Skeletal muscle satellite cell (primary cell): ENCODE measurements at regions not wholly inside any gene's neighbourhood (a gene's known extent, or its start where the extent isn't known, plus 50 kb on each side); places are given as distances from the start of the nearest gene placed in this dataset.
A peak's percentile ranks its signal among the peaks of the same experiment; 100 is the strongest.

Experiments used
- H3K27me3 ChIP-seq: 2 replicates; pipeline ENCODE4 v1.7.0; 2013; ENCODE audit warnings: low read length; ENCODE audit not compliant: control insufficient read depth, insufficient read depth
- H3K36me3 ChIP-seq: 2 replicates; pipeline ENCODE4 v1.7.0; 2013; ENCODE audit warnings: mild to moderate bottlenecking, control low read depth, low read length; ENCODE audit not compliant: insufficient read depth
- H3K4me1 ChIP-seq: 2 replicates; pipeline ENCODE4 v1.7.0; 2013; ENCODE audit warnings: low read length; ENCODE audit not compliant: control insufficient read depth, insufficient read depth
- H3K4me2 ChIP-seq: 2 replicates; pipeline ENCODE4 v1.7.0; 2013; ENCODE audit warnings: mild to moderate bottlenecking, low read length
- H3K4me3 ChIP-seq: 2 replicates; pipeline ENCODE4 v1.7.0; 2013; ENCODE audit warnings: low read length
- H3K9ac ChIP-seq: 2 replicates; pipeline ENCODE4 v1.7.0; 2013; ENCODE audit warnings: mild to moderate bottlenecking, low read depth, low read length, moderate library complexity
- H3K9me3 ChIP-seq: replicated peaks from 2 replicates; pipeline ENCODE4 v1.7.0; 2013; ENCODE audit warnings: mild to moderate bottlenecking, control low read depth, low read length

- no peak overlapping the region for H3K9ac ChIP-seq
- peaks cover 6% of the 10 kb centered on the region for H3K4me1 ChIP-seq
- H3K27me3 ChIP-seq, result no peaks in the 10 kb centered on the region
- no peaks in the 10 kb centered on the region for H3K36me3 ChIP-seq
- no peak overlapping the region for H3K4me3 ChIP-seq
- no peak overlapping the region for H3K4me2 ChIP-seq
- no peaks in the 10 kb centered on the region for H3K9me3 ChIP-seq
These were observed 630.5 kb upstream of the IGFBP3 start for GRCh38 chr7:46551603-46552002.

GRCh38 chr7:46550864-46551263 lies 629.8 kb upstream of the IGFBP3 start:
- Histone ChIP-seq H3K9me3 (no peaks in the 10 kb centered on the region), H3K4me2 (no peak overlapping the region), H3K27me3 (no peaks in the 10 kb centered on the region), H3K4me1 (peaks cover 9% of the 10 kb centered on the region), H3K4me3 (no peak overlapping the region), H3K9ac (no peak overlapping the region), H3K36me3 (no peaks in the 10 kb centered on the region)

GRCh38 chr7:46549892-46550639 lies 629.0 kb upstream of the IGFBP3 start:
- Histone ChIP-seq H3K27me3 (no peaks in the 10 kb centered on the region), H3K9me3 (no peaks in the 10 kb centered on the region), H3K36me3 (no peaks in the 10 kb centered on the region), H3K9ac (no peak overlapping the region), H3K4me3 (no peak overlapping the region), H3K4me1 (peaks cover 16% of the 10 kb centered on the region), H3K4me2 (no peak overlapping the region)

GRCh38 chr7:46549347-46549746 lies 628.3 kb upstream of the IGFBP3 start:
- Histone ChIP-seq H3K4me2 (no peak overlapping the region), H3K4me1 (peaks cover 16% of the 10 kb centered on the region), H3K4me3 (no peak overlapping the region), H3K9ac (no peak overlapping the region), H3K9me3 (no peaks in the 10 kb centered on the region), H3K27me3 (no peaks in the 10 kb centered on the region), H3K36me3 (no peaks in the 10 kb centered on the region)

- H3K36me3 ChIP-seq, result no peaks in the 10 kb centered on the region
- H3K9me3 ChIP-seq, result no peaks in the 10 kb centered on the region
These were observed 626.0 kb upstream of the IGFBP3 start for GRCh38 chr7:46547044-46547443.

GRCh38 chr7:46545790-46546189 lies 624.7 kb upstream of the IGFBP3 start:
- H3K4me2 ChIP-seq, result no peak overlapping the region
- no peaks in the 10 kb centered on the region for H3K9me3 ChIP-seq
- no peaks in the 10 kb centered on the region for H3K27me3 ChIP-seq
- no peak overlapping the region for H3K4me3 ChIP-seq
- H3K4me1 ChIP-seq, result peaks cover 22% of the 10 kb centered on the region
- no peak overlapping the region for H3K9ac ChIP-seq
- H3K36me3 ChIP-seq, result no peaks in the 10 kb centered on the region

More at GRCh38 chr7:46547044-46547443, 626.0 kb upstream of the IGFBP3 start:
- no peak overlapping the region for H3K4me2 ChIP-seq
- no peak overlapping the region for H3K4me3 ChIP-seq
- H3K27me3 ChIP-seq, result no peaks in the 10 kb centered on the region
- no peak overlapping the region for H3K9ac ChIP-seq
- H3K4me1 ChIP-seq, result peaks cover 22% of the 10 kb centered on the region

- no peaks in the 10 kb centered on the region for H3K9me3 ChIP-seq
- H3K4me2 ChIP-seq, result peak overlapping the region; percentile 29
- H3K9ac ChIP-seq, result peak overlapping the region; percentile 12
- H3K36me3 ChIP-seq, result no peaks in the 10 kb centered on the region
- H3K27me3 ChIP-seq, result no peaks in the 10 kb centered on the region
- H3K4me1 ChIP-seq, result peaks cover 22% of the 10 kb centered on the region
- no peak overlapping the region for H3K4me3 ChIP-seq
These were observed 623.4 kb upstream of the IGFBP3 start for GRCh38 chr7:46544396-46545008.

GRCh38 chr7:46542076-46542475 lies 621.0 kb upstream of the IGFBP3 start:
- H3K27me3 ChIP-seq, result no peaks in the 10 kb centered on the region
- no peak overlapping the region for H3K4me3 ChIP-seq
- H3K4me1 ChIP-seq, result peaks cover 22% of the 10 kb centered on the region
- no peak overlapping the region for H3K9ac ChIP-seq
- no peaks in the 10 kb centered on the region for H3K36me3 ChIP-seq
- no peak overlapping the region for H3K4me2 ChIP-seq
- H3K9me3 ChIP-seq, result no peaks in the 10 kb centered on the region

- no peak overlapping the region for H3K4me3 ChIP-seq
These were observed 618.9 kb upstream of the IGFBP3 start for GRCh38 chr7:46539892-46540483.

GRCh38 chr7:46537191-46537905 lies 616.3 kb upstream of the IGFBP3 start:
- Histone ChIP-seq H3K36me3 (no peaks in the 10 kb centered on the region), H3K9me3 (no peaks in the 10 kb centered on the region), H3K27me3 (no peaks in the 10 kb centered on the region), H3K4me3 (no peak overlapping the region), H3K9ac (no peak overlapping the region), H3K4me1 (peaks cover 11% of the 10 kb centered on the region), H3K4me2 (no peak overlapping the region)

More at GRCh38 chr7:46539892-46540483, 618.9 kb upstream of the IGFBP3 start:
- no peak overlapping the region for H3K4me2 ChIP-seq
- H3K9ac ChIP-seq, result no peak overlapping the region
- H3K36me3 ChIP-seq, result no peaks in the 10 kb centered on the region
- peaks cover 13% of the 10 kb centered on the region for H3K4me1 ChIP-seq
- H3K27me3 ChIP-seq, result no peaks in the 10 kb centered on the region
- no peaks in the 10 kb centered on the region for H3K9me3 ChIP-seq
